ENCODE measurements at regions not wholly inside any gene's neighbourhood (a gene's known extent, or its start where the extent isn't known, plus 50 kb on each side); places are given as distances from the start of the nearest gene placed in this dataset. TPM values are rescaled to one million over a fixed set of nuclear protein-coding genes. Genes with fewer than 3 reads are reported as not detected.
"Not testable (repeated sequence)": the region's sequence is repeated elsewhere in the genome, so short reads cannot be mapped to it uniquely, and the experiment has no call there.

DNA sequence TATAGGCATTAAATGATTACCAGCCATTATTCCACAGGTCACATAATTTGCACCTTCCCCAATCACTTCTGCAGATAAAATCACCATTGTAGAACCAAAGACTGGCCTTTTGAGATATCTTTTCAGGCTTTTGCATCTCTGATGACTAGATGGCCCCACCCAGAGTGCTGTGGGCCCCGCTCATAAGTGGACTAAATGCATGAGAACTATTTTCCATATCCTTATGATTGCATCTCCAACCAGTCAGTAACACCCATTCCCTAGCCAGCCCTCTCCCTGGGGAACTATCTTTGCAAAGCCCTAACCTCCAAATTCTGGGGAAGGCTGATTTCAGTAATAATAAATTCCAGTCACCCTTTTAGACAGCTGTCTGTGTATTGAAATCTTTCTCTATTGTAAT, 53.5 kb upstream of the CDH9 start:
- no peak for DNase-seq

DNA sequence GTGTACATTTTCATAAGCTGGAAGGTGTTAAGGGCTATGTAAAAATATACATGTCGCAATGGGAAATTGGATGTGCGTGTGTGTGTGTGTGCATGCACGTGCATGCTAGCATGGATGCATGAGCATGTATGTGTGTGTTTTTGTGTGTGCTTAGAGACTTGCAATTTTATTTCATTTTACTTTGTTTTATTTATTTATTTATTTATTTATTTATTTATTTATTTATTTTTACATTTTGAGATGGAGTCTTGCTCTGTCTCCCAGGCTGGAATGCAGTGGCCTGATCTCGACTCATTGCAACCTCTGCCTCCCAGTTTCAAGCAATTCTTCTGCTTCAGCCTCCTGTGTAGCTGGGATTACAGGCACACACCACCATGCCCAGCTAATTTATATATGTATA, 50.4 kb upstream of the CDH9 start:
- DNase-seq, result not testable (repeated sequence)

Small RNA genes in the stretch of these regions (small RNA-seq; reads per million reads assigned to genes)
- gene AC010385.1 (not detected), gene AC010385.3 (not detected), gene AC026421.1 (not detected), gene AC114300.1 (not detected), gene LSP1P3 (not detected), gene RF00425 (not detected), gene RNU6-738P (not detected), gene RNU6-909P (not detected), gene UBL5P1 (not detected)

Measured in occipital lobe (tissue), 2 donors.